ENCODE measurements at regions not wholly inside any gene's neighbourhood (a gene's known extent, or its start where the extent isn't known, plus 50 kb on each side); places are given as distances from the start of the nearest gene placed in this dataset.

DNA sequence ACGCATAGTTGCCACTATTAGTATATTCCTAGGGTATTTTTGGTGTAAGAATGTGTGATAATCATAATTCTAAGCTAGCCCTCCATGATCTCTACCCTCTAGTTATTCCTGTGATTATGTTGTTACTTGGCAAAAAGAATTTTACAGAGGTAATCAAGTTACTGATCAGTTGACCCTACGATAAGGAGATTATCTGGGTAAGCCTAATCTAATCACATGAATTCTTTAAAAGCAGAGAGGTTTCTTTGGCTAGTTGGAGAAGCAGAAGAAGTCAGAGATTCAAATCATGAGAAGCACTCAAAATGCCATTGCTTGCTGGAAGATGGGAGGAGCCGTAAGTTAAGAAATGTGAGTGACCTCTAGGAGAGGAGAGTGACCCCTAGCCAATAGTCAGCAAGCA is 72.7 kb downstream of the RPE65 start:
- TF ChIP-seq, protein P1, sequence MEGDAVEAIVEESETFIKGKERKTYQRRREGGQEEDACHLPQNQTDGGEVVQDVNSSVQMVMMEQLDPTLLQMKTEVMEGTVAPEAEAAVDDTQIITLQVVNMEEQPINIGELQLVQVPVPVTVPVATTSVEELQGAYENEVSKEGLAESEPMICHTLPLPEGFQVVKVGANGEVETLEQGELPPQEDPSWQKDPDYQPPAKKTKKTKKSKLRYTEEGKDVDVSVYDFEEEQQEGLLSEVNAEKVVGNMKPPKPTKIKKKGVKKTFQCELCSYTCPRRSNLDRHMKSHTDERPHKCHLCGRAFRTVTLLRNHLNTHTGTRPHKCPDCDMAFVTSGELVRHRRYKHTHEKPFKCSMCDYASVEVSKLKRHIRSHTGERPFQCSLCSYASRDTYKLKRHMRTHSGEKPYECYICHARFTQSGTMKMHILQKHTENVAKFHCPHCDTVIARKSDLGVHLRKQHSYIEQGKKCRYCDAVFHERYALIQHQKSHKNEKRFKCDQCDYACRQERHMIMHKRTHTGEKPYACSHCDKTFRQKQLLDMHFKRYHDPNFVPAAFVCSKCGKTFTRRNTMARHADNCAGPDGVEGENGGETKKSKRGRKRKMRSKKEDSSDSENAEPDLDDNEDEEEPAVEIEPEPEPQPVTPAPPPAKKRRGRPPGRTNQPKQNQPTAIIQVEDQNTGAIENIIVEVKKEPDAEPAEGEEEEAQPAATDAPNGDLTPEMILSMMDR (IDR thresholded peaks at IDR 0.05) = no peak
- TF ChIP-seq POLR2A (IDR thresholded peaks at IDR 0.05) = no peak
